Stimulated activated naive CD8-positive, alpha-beta T cell treated with anti-CD3 and anti-CD28 coated beads, Interleukin-15, Interleukin-2, amounts not matched to agents 100 U/mL and 50 U/mL, for 24 hours (primary cell): ENCODE measurements at regions not wholly inside any gene's neighbourhood (a gene's known extent, or its start where the extent isn't known, plus 50 kb on each side); places are given as distances from the start of the nearest gene placed in this dataset.

Source experiments
- ATAC-seq: fragments of 150-1000 bp; cut with Tn5 transposase; one replicate; pipeline ENCODE4 v1.10.0; 2021
- DNase-seq: peaks from one replicate; pipeline ENCODE4 v3.0.0; 2021

DNA sequence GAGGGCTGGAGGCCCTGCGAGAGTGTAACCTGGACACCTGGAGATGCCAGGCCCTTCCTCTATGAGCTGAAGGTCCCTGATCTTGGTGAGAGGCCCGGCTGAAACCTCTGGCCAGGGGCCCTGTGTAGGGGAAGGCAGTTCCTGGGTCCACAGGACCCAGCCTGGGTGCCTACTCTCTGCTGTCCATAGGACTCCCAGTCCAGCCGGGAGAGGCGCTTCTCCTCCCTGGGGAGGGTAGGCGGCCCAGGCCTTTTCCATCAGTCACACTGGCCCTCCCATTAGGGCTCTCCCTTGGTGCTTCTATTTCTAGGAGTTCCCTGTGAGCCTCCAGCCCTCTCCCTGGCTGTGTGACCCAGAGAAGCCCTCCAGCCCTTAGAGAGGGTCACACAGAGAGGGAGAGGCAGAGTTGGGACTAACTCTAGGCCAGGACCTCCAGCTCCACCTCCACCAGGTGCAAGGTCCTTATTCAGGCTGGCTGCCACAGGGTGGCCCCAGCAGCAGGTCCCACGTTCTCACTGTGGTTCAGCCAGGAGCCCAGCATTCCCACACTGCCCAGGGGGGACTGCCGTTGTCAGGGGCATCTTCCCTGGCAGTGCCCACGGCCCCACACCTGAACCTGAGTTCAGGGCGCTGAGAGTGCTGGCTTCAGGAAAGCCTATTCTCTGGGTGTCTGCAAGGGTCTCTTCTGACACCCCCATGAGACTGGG, 146.8 kb downstream of the SMAD6 start:
- DNase-seq (no peak), ATAC-seq (no peak)

DNA sequence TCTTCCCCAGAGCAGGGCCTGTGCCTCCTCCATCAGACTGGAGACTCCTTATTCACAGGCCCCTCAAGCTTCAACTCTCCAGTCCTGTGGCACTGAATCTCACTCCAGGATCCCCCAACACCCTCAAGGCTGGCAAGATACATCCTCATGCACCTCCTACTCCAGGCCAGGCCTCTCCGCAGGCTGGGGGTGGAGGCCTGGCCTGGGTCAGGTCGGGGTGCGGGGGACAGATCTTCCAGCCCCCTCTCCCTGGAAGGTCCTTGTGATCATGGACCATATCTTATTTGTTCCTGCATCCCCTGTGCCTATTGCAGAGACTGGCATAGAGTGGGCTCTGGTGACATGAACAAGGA, 147.3 kb downstream of the SMAD6 start:
- ATAC-seq = no peak
- DNase-seq = no peak

DNA sequence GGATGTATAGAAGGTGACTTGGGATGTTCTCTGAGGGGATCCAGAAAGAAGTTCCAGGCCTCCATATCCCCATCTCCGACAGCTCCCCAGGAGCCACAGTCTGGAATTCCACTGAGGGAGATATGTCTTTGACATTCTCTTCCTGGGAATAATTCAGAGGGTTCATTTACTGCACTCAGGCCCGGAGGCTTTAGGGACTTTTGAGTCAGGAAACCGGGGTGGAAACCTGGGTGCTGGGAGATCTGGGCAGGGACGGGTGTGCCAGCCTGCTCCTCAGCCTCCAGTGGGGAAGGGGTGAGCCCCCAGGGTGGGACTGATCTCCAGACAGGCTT, 147.7 kb downstream of the SMAD6 start:
- DNase-seq (no peak), ATAC-seq (no peak)

DNA sequence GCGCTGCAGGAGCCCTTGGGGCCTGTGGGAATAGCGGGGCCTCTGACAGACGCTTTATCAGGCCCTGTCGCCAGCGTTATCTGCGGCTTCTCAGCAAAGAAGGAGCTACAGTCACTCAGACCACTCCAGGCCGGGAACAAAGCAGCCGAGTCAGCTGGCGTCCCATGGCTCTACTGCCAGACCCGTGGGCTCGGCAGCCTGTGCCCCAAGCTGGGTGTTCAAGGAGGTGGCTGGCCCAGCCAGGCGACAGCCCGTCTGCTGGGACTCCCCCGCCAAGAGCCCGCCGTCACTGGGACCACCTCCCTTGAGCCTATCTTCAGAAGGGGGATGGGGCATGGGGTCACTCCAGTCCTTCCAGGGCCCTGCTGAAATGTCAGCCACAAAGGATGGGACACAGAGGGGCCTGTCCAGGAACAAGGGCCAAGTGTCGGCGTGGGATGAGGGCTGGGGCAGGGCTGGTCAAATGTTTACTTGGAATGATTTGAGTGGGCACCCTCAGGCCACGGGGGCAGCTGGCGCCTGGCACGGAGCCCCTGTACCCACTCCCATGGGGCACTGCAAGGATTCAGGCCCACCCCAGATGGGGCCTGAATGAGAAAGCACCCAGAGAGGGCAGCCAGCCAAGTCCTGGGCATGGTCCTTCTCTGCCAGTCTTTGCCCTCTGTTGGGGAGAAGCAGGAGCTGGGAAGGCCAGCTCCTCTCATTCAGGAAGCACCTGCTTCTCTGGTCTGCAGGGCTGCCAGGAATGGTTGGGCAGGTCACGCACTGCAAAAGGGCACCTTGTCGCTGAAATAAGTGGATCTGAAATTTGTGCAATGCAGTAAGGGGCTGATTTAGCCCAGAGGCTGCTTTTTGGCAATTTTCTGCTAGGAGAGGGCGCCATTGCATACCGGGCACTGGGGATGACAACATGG, 148.3 kb downstream of the SMAD6 start:
- DNase-seq (no peak), ATAC-seq (no peak)

DNA sequence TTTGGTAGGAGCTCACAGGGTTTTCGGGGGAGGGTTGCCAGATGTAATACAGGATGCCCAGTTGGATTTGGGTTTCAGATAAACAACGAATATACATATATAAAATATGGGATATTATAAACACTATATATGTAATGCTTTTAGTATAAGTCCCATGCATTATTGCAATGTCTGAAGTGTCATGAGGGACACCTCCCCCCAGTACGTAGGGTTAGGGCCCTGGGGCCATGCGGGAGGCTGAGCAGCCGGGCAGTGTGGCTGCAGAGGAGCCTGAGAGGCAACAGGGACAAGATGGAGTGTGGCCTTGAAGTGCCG, 148.9 kb downstream of the SMAD6 start:
- DNase-seq = no peak
- no peak for ATAC-seq

DNA sequence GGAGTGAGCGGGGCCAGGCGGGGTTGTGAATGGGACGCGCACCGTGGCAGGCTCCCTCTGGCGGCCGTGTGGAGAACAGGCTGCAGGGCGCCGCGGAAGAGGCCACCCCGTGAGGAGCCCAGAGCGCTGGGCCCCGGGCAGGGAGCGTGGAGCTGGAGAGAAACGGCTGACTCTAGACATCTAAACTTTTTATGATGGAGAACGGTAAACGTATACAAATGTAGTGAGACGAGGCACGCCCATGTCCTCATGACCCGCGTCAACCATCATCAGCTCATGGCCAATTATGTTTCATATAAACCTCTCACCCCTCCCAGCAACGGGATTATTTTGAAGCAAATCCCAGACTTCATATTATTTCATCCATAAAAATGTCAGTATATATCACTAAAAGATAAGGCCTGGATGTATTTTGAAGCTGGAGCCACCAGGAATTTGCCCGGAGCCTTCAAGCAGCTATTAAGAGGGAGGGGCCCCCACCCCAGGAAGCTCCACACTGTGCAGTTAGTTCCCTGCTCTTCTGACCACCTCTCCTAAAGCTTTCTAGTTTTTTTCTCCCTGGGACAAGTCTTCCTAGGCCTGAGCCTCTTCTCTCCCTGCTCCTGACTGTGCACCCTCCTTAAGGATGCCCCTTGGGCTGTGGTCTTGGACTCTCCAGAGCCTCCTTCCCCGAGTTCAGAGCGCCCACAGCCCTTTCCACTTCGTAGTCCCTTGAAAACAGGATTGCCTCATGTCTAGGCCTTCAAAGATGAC, 149.5 kb downstream of the SMAD6 start:
- ATAC-seq (peak; percentile 94), DNase-seq (peak; percentile 83)

DNA sequence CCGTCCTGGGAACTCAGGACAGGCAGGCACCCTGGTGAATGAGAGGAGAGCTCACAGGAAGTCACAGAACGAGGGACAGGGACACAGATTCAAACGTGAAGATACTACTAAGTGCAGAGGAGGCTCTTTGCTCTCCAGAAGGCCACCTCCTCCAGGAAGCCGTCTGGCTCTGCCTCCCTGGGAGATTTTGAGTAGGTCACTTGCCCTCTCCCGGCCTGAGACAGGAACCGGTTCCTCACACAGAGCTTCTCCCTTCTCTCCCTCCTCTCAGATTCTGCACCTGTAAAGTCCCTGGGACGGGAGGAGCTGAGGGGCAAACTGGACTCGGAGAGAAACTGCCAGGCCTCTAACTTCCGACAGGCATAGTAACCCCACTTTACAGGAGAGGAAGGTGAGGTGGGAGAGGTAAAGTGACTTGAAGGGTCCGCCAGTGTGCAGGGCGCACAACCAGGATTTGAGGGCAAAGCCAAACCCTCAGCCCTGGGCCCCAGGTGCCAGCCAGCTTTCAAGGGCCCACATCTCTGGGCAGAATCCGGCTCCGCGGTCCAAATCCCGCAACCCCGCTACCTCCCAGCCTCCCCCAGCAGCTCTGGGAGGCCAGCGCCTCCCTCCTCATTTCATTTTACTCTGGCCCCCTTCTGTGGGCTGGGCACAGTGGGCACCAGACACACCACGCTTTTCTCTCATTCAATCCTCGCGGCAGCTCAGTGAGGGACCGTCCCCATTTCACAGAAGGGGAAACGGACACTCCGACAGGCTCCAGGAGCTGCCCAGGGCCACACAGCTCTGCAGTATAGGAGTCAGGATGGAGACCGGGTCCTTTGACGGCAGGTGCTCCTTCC, 150.2 kb downstream of the SMAD6 start:
- no peak for DNase-seq
- ATAC-seq = no peak

DNA sequence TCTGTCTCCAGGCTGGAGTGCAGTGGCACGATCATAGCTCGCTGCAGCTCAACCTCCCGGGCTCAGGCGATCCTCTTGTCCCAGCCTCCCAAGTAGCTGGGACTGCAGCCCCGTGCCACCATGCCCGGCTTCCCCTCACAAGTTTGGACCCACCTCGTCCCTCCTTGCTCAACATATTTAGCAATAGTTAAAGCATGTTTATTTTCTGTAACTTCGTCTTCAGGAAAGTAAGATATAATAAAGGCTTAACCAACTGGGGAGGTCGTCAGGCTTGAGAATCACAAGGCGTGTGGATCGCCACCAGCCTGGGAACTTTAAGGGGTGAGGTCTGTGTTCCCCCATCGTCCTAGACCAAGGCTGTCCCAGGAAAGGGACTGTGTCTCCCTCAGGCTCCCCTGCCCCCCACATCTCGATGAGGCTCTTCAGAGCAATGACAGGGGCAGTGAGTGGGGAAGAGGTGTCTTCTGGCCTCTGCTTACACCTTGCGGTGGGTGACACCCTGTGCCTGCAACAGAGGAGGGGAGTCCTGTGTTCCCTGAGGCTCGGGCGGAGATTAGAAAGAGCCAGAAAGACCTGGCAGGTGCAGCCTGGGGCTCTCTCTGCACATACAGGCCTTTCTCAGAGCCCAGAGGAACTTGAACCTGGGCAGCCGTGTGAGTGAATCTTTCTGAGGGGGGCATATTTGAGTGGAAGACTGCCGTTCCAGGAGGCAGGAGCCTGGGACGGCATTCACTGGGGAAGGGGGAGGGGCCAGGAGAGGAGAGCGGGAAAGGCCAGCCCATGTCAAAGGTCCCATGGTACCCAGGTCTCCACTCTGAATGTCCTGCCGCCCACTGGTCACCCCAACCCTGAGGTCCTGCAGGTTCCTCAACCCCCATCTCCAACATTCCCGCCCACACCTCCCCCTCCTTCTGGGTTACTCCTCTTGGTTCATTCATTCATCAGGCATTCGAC, 152.3 kb downstream of the SMAD6 start:
- DNase-seq = no peak

DNA sequence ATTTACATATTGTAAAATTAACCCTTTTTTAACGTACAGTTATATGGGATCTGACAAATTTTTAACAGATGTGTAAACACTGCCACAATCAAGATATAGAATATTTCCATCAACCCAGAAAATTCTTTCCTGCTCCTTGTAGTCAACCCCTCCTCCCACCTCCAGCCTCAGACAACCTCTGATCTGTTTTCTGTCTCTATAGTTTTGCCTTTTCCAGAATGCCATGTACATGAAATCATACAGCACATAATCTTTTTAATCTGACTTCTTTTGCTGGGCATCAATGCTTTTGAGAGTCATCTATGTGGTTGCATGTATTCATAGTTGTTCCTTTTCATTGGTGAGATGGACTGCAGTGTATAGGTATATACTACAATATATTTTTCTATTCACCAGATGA, 153.0 kb downstream of the SMAD6 start:
- DNase-seq (no peak), ATAC-seq (no peak)

More for the DNA sequence above, 152.3 kb downstream of the SMAD6 start:
- no peak for ATAC-seq

DNA sequence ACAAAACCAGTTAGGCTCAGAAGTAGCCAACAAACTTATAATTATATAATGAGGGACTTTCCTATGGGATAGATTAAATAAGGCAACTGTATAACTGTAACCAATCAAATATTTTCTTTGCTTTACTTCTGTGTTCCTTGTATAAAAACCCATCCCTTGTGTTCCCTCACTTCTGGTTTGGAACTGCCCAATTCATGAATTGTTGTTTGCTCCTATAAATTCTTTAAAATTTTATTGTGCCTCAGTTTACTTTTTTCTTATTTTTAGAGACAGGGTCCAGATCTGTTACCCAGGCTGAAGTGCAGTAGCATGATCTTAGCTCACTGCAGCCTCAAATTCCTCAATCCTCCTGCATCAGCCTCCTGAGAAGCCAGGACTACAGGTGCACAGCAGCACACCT, 155.7 kb downstream of the SMAD6 start:
- ATAC-seq = no peak
- DNase-seq = no peak

DNA sequence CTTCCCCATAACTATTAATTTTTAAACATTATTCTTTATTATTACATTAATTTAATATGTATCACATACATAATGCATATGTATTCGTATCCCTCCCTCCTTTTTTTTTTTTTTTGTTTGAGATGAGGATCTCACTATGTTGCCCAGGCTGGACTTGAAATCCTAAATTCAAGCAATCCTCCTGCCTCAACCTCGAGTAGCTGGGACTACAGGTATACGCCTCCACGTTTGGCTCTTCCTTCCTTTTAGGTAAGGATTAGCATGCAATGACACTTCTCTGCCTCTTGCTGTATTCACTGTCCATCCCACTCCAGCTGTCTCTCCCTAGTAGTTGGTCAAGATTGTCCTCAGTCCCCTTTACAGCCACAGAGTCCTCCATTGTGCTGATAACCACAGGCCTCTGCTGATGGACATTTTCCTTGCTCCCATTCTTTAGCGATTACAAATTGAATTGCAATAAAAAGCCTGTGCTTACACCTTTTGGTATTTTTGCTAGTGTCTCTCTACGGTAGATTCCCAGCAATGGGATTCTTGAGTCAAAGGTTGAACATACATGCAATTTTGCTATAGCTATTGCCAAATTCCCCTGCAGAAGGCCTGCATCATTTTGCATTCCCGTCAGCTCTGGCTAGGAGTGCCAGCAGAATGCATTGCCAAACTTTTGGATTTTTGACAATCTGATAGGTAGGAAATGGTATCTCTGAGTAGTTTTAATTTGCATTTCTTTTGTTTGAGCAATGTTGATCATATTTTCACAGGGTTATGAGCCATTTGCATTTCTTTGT, 156.6 kb downstream of the SMAD6 start:
- DNase-seq (no peak), ATAC-seq (no peak)

DNA sequence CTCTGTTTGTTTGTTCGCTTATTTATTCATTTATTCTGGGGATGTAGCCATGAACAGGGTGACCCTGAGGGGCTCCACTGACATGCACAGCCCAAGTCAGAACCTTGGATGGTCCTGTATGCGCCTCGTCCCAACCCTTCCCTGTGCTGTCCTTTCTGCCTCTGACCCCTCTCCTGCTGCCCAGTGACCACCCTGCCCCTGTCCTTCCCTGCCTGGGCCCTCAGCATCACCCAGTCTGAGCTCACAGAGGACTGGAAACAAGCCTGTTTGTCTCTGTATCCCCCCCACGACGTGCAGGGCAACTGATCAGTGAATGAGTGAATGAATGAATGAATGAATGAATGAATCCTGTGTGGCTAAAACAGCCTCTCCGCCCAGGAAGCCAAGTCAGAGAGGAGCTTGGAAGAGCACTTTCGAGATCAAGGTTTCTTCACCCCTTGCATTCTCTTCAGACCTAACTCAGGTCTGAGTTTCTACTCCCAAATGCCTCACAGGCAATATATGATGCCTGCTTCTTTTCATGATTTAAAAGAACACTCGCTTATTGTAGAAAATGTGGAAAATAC, 157.7 kb downstream of the SMAD6 start:
- DNase-seq (no peak), ATAC-seq (no peak)

DNA sequence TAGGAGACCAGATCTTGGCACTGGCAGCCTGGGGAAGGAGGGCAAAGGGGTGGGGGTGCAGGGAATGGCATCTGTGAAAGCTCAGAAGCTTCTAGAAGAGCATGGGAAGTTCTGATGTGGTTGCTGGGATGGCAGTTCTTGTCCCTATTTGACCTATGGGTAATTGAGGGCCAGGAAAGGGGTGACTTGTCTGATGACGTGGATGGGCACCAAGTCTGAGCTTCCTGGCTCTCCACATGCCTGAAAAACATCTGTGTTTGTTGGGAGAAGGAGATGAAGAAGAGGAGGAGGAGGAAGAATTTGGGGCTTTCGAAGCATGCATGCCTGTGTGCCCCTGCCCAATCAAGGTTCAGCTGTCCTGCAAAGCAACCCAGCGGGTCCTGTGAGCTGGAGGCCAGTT, 158.8 kb downstream of the SMAD6 start:
- ATAC-seq (no peak), DNase-seq (no peak)

DNA sequence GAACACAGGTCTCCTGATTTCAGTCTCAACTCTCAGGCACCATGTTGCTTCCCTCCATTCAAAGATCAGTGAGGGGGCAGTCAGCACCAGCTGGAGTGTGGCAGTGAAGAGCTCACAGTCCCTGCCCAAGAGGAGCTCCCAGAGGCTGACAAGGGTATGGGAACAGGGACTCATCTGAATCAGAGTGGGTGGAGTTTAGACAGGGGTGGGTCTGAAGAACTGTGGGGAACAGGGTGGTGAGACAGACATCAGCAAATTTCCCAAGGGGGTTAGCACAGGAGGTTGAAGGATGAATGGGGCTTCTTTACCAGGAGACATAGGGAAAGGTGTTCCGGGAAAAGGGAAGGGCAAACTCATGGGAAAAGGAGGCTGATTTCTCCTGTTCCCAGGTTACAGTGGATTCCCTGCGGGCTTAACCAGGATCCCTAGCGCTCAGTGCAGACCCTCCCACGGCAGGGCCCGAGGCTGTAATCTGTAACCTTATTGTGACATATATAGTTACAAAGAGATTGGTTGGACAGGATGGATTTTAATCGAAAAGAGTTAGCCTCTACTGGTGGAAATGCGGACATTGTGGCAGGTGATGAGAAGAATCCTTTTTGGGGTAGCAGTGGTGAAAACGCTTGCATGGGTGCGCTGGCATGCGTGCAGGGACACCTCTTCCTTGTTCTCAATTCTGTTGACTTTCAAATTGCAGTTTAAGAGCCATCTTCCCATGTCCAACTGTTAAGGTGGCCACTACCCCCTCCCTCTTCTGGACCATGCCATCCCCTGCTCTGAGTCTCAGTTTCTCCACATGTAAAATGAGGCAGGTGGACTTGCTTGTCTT, 160.3 kb downstream of the SMAD6 start:
- DNase-seq = no peak
- no peak for ATAC-seq

DNA sequence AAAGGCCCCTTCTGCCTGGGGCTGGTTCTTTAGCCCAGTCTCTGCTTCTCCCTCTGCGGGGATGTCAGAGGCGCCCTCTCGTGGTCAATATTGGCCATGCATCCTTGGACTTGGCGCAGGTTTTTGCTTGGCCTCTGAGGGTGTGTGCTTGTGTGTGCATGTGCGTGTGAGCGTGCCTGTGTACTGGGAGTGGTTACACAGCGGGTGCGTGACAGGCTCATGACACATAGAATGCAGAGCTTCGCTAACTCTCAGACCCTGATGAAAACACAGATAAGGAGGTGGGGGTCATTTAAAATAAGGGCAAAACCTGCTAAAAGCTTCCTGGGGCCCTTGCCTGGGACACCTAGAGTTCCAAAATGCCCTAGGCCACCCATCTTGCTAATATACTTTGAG, 160.9 kb downstream of the SMAD6 start:
- DNase-seq (peak; percentile 79), ATAC-seq (peak; percentile 82)

DNA sequence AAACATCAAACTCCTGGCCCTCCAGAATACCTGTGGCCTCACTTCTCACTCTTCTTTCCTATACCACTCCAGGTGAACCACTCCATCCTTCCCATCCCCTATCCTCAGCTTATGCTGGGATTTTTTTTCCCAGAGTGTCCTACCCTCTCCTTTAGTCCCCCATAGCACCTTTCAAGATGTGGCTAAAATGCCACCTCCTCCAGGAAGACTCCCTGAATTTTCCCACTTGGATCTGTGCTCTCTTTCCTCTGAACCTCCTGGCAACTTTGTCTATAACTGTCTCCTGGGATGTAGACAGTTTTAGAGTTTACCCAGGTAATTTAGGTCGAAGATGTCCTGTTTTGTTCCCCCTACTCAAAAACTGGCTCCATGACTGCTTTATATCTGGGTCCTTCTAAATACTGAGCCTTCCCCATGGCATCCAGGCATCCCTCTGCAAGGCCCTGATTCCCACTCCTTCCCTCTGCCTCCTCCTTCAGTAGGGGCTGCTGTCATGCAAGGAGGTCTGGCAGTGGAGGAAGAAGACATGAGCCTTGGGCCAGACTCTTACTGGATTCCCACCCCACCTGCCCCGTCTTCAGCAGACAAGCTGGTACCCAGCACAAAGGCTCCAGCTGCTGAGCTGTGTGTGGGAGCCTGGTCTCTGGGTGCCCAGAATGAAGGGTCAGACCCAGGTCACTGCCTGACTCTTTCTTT, 161.5 kb downstream of the SMAD6 start:
- ATAC-seq (no peak), DNase-seq (no peak)

DNA sequence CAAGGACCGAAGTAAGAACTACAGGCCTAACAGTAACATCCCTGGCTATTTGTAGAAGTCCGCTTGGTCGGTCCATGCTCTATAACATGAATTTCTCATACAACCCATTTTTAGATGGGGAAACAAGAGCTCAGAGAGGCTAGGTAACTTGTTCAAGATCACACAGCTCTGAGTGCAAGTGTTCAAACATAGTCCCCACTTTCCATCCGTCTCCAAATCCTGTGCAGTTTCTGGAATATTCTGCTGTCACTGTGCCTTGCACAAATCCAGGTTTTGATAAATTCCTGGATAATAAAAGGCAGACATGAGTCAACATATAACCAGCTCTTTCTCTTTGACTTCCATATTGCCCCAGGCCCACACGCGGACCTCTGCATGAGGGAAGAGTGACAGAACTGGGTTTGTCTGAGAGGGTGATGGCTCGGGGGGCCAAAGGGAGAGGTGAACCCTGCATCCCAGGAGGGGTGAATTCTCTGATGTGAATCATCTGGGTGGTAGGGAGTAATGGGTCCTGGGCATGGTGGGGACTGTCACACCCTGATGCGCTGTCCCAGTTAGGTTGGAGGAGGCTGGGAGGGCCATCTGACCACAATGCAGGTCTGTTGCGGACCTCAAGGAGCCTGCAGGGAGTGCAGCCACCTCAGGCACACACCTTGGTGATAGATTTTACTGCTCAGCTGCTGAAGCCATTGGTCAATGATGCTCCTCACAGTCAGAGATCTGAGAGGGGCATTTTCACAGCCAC, 162.2 kb downstream of the SMAD6 start:
- DNase-seq = no peak
- ATAC-seq = no peak

DNA sequence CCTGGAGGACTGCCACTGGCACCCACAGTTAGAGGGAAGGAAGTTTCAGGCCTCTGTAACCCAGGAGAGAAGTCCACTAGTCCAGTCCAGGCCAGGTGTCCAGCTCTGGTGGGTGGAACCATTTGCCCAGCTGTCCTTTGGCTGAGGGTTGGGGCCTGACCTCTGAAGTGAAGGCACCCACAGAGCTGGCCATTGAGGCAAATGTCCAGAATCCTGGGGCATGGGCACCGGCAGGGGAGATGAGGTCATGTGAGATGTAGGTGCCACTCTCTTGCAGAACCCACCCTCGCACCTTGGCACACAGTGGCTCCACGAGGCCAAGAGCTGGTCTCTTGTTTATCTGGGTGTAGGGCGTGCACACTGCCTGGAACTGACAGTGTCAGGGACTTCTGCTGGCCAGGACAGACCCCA, 162.8 kb downstream of the SMAD6 start:
- no peak for ATAC-seq
- DNase-seq = no peak
